Osteocyte (in vitro differentiated cells): ENCODE measurements at regions not wholly inside any gene's neighbourhood (a gene's known extent, or its start where the extent isn't known, plus 50 kb on each side); places are given as distances from the start of the nearest gene placed in this dataset.

Experiments
- DNase-seq: peaks from one replicate; pipeline ENCODE4 v3.0.0; 2021; ENCODE audit warnings: mixed read lengths; ENCODE audit not compliant: unreplicated experiment; ENCODE audit errors: extremely low spot score
- H3K27ac Mint-ChIP-seq: one replicate; pipeline ENCODE4 v1.8.0; 2021; ENCODE audit warnings: mild to moderate bottlenecking, mixed read lengths; ENCODE audit not compliant: unreplicated experiment
- H3K27me3 Mint-ChIP-seq: one replicate; pipeline ENCODE4 v1.8.0; 2021; ENCODE audit warnings: mixed read lengths; ENCODE audit not compliant: unreplicated experiment
- H3K36me3 Mint-ChIP-seq: one replicate; pipeline ENCODE4 v1.8.0; 2021; ENCODE audit warnings: mixed read lengths; ENCODE audit not compliant: unreplicated experiment
- H3K4me1 Mint-ChIP-seq: one replicate; pipeline ENCODE4 v1.8.0; 2021; ENCODE audit warnings: mixed read lengths; ENCODE audit not compliant: unreplicated experiment
- H3K4me3 Mint-ChIP-seq: one replicate; pipeline ENCODE4 v1.8.0; 2021; ENCODE audit warnings: mild to moderate bottlenecking, moderate library complexity, mixed read lengths; ENCODE audit not compliant: unreplicated experiment
- H3K9me3 Mint-ChIP-seq: one replicate; pipeline ENCODE4 v1.8.0; 2021; ENCODE audit warnings: mixed read lengths; ENCODE audit not compliant: unreplicated experiment
- TF ChIP-seq, protein P1 (sequence below): fragments of 200-600 bp; sonication (generic); IDR thresholded peaks from 2 replicates; pipeline ENCODE4 v1.5.0; 2021; ENCODE audit warnings: antibody characterized with exemption, mild to moderate bottlenecking, moderate library complexity

- H3K9me3 Mint-ChIP-seq: no peaks in the 10 kb centered on the region
- peaks cover 10% of the 10 kb centered on the region for H3K27me3 Mint-ChIP-seq
- DNase-seq: no peak
- TF ChIP-seq, protein P1, sequence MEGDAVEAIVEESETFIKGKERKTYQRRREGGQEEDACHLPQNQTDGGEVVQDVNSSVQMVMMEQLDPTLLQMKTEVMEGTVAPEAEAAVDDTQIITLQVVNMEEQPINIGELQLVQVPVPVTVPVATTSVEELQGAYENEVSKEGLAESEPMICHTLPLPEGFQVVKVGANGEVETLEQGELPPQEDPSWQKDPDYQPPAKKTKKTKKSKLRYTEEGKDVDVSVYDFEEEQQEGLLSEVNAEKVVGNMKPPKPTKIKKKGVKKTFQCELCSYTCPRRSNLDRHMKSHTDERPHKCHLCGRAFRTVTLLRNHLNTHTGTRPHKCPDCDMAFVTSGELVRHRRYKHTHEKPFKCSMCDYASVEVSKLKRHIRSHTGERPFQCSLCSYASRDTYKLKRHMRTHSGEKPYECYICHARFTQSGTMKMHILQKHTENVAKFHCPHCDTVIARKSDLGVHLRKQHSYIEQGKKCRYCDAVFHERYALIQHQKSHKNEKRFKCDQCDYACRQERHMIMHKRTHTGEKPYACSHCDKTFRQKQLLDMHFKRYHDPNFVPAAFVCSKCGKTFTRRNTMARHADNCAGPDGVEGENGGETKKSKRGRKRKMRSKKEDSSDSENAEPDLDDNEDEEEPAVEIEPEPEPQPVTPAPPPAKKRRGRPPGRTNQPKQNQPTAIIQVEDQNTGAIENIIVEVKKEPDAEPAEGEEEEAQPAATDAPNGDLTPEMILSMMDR: no peak
- H3K36me3 Mint-ChIP-seq: no peaks in the 10 kb centered on the region
- no peaks in the 10 kb centered on the region for H3K4me1 Mint-ChIP-seq
- H3K27ac Mint-ChIP-seq: no peak overlapping the region
- H3K4me3 Mint-ChIP-seq: no peak overlapping the region
Observed at GRCh38 chr4:121220698-121221097, 56.6 kb upstream of the TNIP3 start.

- H3K9me3 Mint-ChIP-seq: no peaks in the 10 kb centered on the region
- TF ChIP-seq, protein P1: no peak
- DNase-seq: no peak
- H3K36me3 Mint-ChIP-seq: no peaks in the 10 kb centered on the region
- H3K27me3 Mint-ChIP-seq: peaks cover 5% of the 10 kb centered on the region
- no peaks in the 10 kb centered on the region for H3K4me1 Mint-ChIP-seq
- no peak overlapping the region for H3K4me3 Mint-ChIP-seq
- no peak overlapping the region for H3K27ac Mint-ChIP-seq
Observed at GRCh38 chr4:121219227-121219626, 55.1 kb upstream of the TNIP3 start.

DNA sequence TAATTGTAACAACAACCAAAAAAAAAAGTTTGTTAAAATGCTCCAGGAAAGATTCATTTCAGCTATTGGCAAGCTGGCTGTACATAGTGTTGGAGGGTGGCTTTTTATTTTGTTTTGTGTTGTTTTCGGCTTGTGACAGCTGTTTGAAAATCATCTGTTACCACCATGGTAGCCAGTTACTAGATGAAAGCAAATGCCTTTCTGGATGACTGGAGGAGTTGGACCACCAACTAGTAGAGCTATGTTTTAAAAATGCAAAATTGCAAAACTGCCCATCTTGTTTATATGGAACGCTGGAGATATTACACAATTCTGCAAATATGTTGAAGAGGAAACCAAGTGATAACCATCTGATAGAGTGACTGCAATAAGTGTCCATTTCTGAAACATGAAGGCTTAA is 53.2 kb upstream of the TNIP3 start:
- Mint-ChIP-seq H3K27me3 (peaks cover 5% of the 10 kb centered on the region), H3K36me3 (no peaks in the 10 kb centered on the region), H3K27ac (no peak overlapping the region), H3K4me3 (no peak overlapping the region), H3K9me3 (no peaks in the 10 kb centered on the region), H3K4me1 (peaks cover 1% of the 10 kb centered on the region)
- no peak for DNase-seq
- TF ChIP-seq, protein P1: no peak

- TF ChIP-seq, protein P1: no peak
- Mint-ChIP-seq H3K27ac (no peak overlapping the region), H3K4me1 (peaks cover 1% of the 10 kb centered on the region), H3K9me3 (no peaks in the 10 kb centered on the region), H3K27me3 (peaks cover 5% of the 10 kb centered on the region), H3K4me3 (no peak overlapping the region), H3K36me3 (no peaks in the 10 kb centered on the region)
- no peak for DNase-seq
Observed at GRCh38 chr4:121216461-121216860, 52.3 kb upstream of the TNIP3 start.

GRCh38 chr4:121213940-121214339 is 49.8 kb upstream of the TNIP3 start:
- no peak overlapping the region for H3K4me3 Mint-ChIP-seq
- no peaks in the 10 kb centered on the region for H3K9me3 Mint-ChIP-seq
- H3K4me1 Mint-ChIP-seq: peaks cover 1% of the 10 kb centered on the region
- TF ChIP-seq, protein P1: no peak
- no peak overlapping the region for H3K27ac Mint-ChIP-seq
- no peak for DNase-seq
- no peaks in the 10 kb centered on the region for H3K36me3 Mint-ChIP-seq
- H3K27me3 Mint-ChIP-seq: peaks cover 2% of the 10 kb centered on the region
